Left lung (tissue), 4 donors: ENCODE measurements at regions not wholly inside any gene's neighbourhood (a gene's known extent, or its start where the extent isn't known, plus 50 kb on each side); places are given as distances from the start of the nearest gene placed in this dataset.

ENCODE experiments used
- ATAC-seq: fragments of 200-7000 bp; cut with Tn5 transposase; one replicate; pipeline ENCODE4 v1.9.1; 2020; ENCODE audit warnings: moderate library complexity
- DNase-seq, 4 donors: peaks; one replicate each; pipeline ENCODE4 v3.0.0-alpha.2; 2013 to 2020
- H3K27ac ChIP-seq, 2 donors: fragments of 200-600 bp; sonication (generic) in 1 of 2; one replicate each; pipeline versions ENCODE4 v1.5.0 to v1.8.0; 2020 to 2021
- H3K27me3 ChIP-seq, 2 donors: fragments of 200-600 bp; sonication (generic) in 1 of 2; one replicate each; pipeline versions ENCODE4 v1.5.0 to v1.8.0; 2020 to 2021
- H3K36me3 ChIP-seq, 2 donors: fragments of 200-600 bp; sonication (generic) in 1 of 2; one replicate each; pipeline versions ENCODE4 v1.5.0 to v1.8.0; 2020 to 2021
- H3K4me1 ChIP-seq, 2 donors: fragments of 200-600 bp; one replicate each; pipeline ENCODE4 v1.8.0; 2021
- H3K4me3 ChIP-seq, 2 donors: fragments of 200-600 bp; sonication (generic) in 1 of 2; one replicate each; pipeline versions ENCODE4 v1.5.0 to v1.8.0; 2020 to 2021; ENCODE audit warnings: mild to moderate bottlenecking in 1 of 2
- H3K9me3 ChIP-seq, 2 donors: fragments of 200-600 bp; sonication (generic) in 1 of 2; one replicate each; pipeline versions ENCODE4 v1.5.0 to v1.8.0; 2020 to 2021
- CTCF ChIP-seq, 2 donors: fragments of 200-600 bp; sonication (generic) in 1 of 2; IDR thresholded peaks; one replicate each; pipeline versions ENCODE4 v1.5.0 to v1.8.0; 2021; ENCODE audit warnings: antibody characterized with exemption in 2 of 2
- intact Hi-C, 2 donors: fragments of 100-400 bp; cut with DNase I; formaldehyde crosslinking; loops; one replicate each; pipeline versions ENCODE4 v1.11.2 to v1.14.2; 2022
- donor health status: DM: no; HTN: yes; CAD: no.
- donor health status: DM: no; HTN: no; CAD: no.

DNA sequence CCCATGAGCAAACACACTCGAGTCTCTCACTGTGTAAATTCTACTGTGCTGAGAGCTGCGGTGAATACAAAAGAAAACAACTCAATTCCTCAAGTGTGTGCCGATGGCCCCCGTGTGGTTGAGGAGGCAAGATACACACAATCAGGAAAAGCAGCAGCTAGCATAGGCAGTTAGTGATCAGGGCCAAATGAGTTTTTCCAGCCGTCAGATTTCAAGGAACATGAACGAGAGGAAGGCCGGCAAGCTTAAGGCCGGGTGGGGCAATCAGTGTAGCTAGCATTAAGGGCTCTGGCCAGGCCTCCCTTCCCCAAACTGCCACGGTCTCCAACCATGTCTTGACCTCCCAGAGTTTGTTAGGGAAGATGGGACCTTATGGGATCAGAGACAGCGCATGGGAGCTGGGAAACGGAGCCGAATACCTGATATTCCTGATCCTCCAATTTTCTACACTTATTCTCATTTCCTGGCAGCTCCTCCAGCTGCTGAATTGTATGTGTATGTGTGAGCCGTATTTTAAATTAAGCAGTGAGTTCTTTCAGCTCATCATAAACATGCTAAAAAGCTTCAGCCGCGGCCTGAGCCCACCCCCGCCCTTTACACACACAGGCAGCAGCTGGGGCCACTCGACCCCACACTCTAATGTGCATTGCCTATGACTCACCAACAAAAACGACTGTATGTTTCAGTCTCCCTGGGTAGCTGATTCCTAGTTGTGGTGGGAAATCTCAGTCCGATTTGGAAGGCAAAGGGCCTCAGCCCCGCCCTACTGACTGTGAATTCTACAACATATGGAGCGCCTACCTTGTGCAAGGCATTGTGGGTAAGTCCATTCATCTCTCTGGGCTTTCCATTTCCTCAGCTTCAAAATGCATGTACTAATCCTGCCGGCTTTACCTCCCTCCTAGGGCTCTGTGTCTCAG, 59.9 kb downstream of the RTL9 start:
- Histone ChIP-seq H3K4me1 (no peaks in the 10 kb centered on the region), H3K36me3 (no peaks in the 10 kb centered on the region), H3K27ac (peak overlapping the region in 1 of 2 donors; percentile 45), H3K9me3 (no peaks in the 10 kb centered on the region), H3K27me3 (no peaks in the 10 kb centered on the region), H3K4me3 (no peak overlapping the region)
- intact Hi-C loops: loop anchor here in 1 of 2 donors (10.0 kb wide), 1 partner anchor 264 kb away; no protein-coding TSS in a partner anchor
- ATAC-seq: peak; percentile 85
- peak in 3 of 4 donors; percentile 45 to 82 (median 70) for DNase-seq
- peak in 1 of 2 donors; percentile 20 for TF ChIP-seq CTCF (IDR thresholded peaks at IDR 0.05)

- intact Hi-C loops: loop anchor here in 1 of 2 donors (10.0 kb wide), 1 partner anchor 265 kb away; no protein-coding TSS in a partner anchor
- no peak for DNase-seq
Measured at GRCh38 chrX:110419512-110419911, 60.9 kb downstream of the RTL9 start.

GRCh38 chrX:110420771-110421499, 62.3 kb downstream of the RTL9 start:
- intact Hi-C loops: no loop called here
- Histone ChIP-seq H3K27ac (no peak overlapping the region), H3K4me1 (no peaks in the 10 kb centered on the region), H3K9me3 (no peaks in the 10 kb centered on the region), H3K27me3 (no peaks in the 10 kb centered on the region), H3K36me3 (no peaks in the 10 kb centered on the region), H3K4me3 (no peak overlapping the region)
- ATAC-seq (no peak), DNase-seq (no peak)
- TF ChIP-seq CTCF (IDR thresholded peaks at IDR 0.05): no peak

More at GRCh38 chrX:110419512-110419911, 60.9 kb downstream of the RTL9 start:
- no peak for TF ChIP-seq CTCF (IDR thresholded peaks at IDR 0.05)
- no peaks in the 10 kb centered on the region for H3K27me3 ChIP-seq
- no peak for ATAC-seq
- H3K4me3 ChIP-seq: no peak overlapping the region
- no peaks in the 10 kb centered on the region for H3K36me3 ChIP-seq
- no peaks in the 10 kb centered on the region for H3K9me3 ChIP-seq
- no peak overlapping the region for H3K27ac ChIP-seq
- no peaks in the 10 kb centered on the region for H3K4me1 ChIP-seq

DNA sequence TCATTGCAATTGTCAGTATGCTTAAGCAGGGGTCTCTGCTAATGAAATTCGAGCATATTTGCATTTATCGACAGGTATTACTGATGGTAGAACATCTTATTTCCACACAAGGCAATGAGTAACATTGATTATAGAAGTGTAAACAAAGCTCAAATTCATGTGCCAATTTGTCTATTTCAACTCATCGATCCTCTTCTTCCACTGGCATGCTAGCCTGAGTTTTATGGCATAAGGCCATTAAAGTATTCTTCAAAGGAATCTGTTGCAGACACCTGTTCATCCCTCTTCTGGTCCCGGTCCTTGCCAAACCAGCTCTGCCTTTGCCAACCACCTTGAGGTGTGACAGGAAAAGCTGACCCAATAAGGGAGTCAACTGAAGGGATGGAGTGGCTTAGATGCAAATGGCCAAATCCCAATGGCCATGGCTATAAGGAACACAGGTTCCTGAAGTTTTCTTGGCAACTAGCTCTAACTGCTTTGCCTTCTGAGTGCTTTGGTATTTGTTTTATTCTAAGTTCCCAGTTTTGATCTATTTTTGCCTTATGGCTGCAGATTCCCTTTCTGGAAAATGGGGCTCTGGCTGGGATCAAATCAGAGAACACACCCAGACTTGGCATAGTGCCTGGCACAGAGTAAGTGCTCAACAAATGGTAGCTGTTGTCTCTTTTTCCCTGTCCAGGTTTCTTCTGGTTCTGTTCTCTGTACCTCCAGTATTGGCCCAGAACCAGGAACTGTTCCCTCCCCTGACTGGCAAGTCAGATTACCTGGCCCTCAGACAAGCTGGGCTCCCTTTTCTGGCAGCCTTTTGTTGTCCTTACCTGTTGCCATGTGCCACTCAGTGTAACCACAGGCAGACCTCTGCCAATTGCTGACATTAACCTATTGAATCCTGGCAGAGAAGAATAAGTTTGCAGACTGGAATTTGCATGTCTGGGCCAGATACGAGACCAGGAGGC, 63.1 kb downstream of the RTL9 start:
- H3K4me1 ChIP-seq: no peaks in the 10 kb centered on the region
- DNase-seq (peak in 1 of 4 donors; percentile 44), ATAC-seq (peak; percentile 23)
- TF ChIP-seq CTCF (IDR thresholded peaks at IDR 0.05): no peak
- intact Hi-C loops: no loop called here
- H3K27ac ChIP-seq: no peak overlapping the region
- H3K36me3 ChIP-seq: no peaks in the 10 kb centered on the region
- no peaks in the 10 kb centered on the region for H3K27me3 ChIP-seq
- no peak overlapping the region for H3K4me3 ChIP-seq
- no peaks in the 10 kb centered on the region for H3K9me3 ChIP-seq
